SK-N-MC (cell line): ENCODE measurements at regions not wholly inside any gene's neighbourhood (a gene's known extent, or its start where the extent isn't known, plus 50 kb on each side); places are given as distances from the start of the nearest gene placed in this dataset.

Experiments used
- EZH2 ChIP-seq: fragments of 200-600 bp; sonication (generic); IDR thresholded peaks from one replicate; pipeline ENCODE4 v1.6.1; 2017; ENCODE audit warnings: antibody characterized with exemption
- POLR2AphosphoS5 ChIP-seq: IDR thresholded peaks from 2 replicates; pipeline ENCODE4 v1.6.1; 2012; ENCODE audit warnings: mild to moderate bottlenecking, low read depth, low read length, borderline replicate concordance

DNA sequence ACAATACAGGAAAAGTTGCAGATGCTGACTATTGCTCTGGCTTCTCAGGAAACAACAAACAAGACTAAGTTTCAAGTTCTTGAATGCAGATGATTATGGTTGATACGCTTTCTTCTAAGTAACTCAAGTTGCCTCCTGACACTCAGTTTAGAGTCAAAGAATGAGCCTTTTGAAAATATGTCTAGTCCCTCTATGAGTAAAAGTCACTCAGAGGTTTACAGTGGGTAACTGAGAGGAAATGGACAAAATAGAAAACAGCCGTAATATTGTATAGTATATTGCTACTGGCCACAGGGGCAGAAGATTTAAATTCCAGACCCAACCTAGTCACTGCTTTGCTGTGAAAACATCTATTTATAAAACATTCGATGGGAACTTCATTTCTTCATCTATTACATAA, 280.0 kb upstream of the ID4 start:
- TF ChIP-seq EZH2 (no peak), POLR2AphosphoS5 (no peak)
